Left renal pelvis (tissue), 4 donors: ENCODE measurements at regions not wholly inside any gene's neighbourhood (a gene's known extent, or its start where the extent isn't known, plus 50 kb on each side); places are given as distances from the start of the nearest gene placed in this dataset.
"Not testable (repeated sequence)": the region's sequence is repeated elsewhere in the genome, so short reads cannot be mapped to it uniquely, and the experiment has no call there.

ENCODE experiments used
- DNase-seq, 4 donors: peaks; one replicate each; pipeline ENCODE4 v3.0.0-alpha.2; 2013; ENCODE audit warnings: low read depth in 4 of 4, low spot score in 3 of 4

- DNase-seq, result no peak
These were observed 124.5 kb upstream of the FAM20C start for GRCh38 chr7:67661-68395.

- DNase-seq, result no peak
These were observed 123.7 kb upstream of the FAM20C start for GRCh38 chr7:68629-69028.

GRCh38 chr7:69052-69451, 123.3 kb upstream of the FAM20C start:
- not testable (repeated sequence) for DNase-seq

- not testable (repeated sequence) for DNase-seq
These were observed 122.8 kb upstream of the FAM20C start for GRCh38 chr7:69499-70123.

GRCh38 chr7:70207-70606, 122.2 kb upstream of the FAM20C start:
- not testable (repeated sequence) for DNase-seq

- not testable (repeated sequence) for DNase-seq
These were observed 121.4 kb upstream of the FAM20C start for GRCh38 chr7:70989-71388.

GRCh38 chr7:72266-73057, 119.9 kb upstream of the FAM20C start:
- DNase-seq, result not testable (repeated sequence)

- not testable (repeated sequence) for DNase-seq
These were observed 119.4 kb upstream of the FAM20C start for GRCh38 chr7:73058-73331.

GRCh38 chr7:74008-74540, 118.3 kb upstream of the FAM20C start:
- not testable (repeated sequence) for DNase-seq

- DNase-seq, result not testable (repeated sequence)
These were observed 116.9 kb upstream of the FAM20C start for GRCh38 chr7:75511-75910.

GRCh38 chr7:76202-76601, 116.2 kb upstream of the FAM20C start:
- not testable (repeated sequence) for DNase-seq

- not testable (repeated sequence) for DNase-seq
These were observed 115.5 kb upstream of the FAM20C start for GRCh38 chr7:76829-77395.

GRCh38 chr7:78862-79261, 113.5 kb upstream of the FAM20C start:
- not testable (repeated sequence) for DNase-seq

- not testable (repeated sequence) for DNase-seq
These were observed 112.8 kb upstream of the FAM20C start for GRCh38 chr7:79400-80055.

GRCh38 chr7:80259-81067, 111.9 kb upstream of the FAM20C start:
- no peak for DNase-seq

GRCh38 chr7:81068-81925, 111.1 kb upstream of the FAM20C start:
- DNase-seq, result no peak

GRCh38 chr7:81926-82756, 110.2 kb upstream of the FAM20C start:
- no peak for DNase-seq

GRCh38 chr7:82757-83155, 109.6 kb upstream of the FAM20C start:
- no peak for DNase-seq
